Nephron progenitor cell (in vitro differentiated cells): ENCODE measurements at regions not wholly inside any gene's neighbourhood (a gene's known extent, or its start where the extent isn't known, plus 50 kb on each side); places are given as distances from the start of the nearest gene placed in this dataset.
"Not testable (repeated sequence)": the region's sequence is repeated elsewhere in the genome, so short reads cannot be mapped to it uniquely, and the experiment has no call there.

Experiments used
- DNase-seq: peaks from one replicate; pipeline ENCODE4 v3.0.0; 2021
- H3K27ac Mint-ChIP-seq: 2 replicates; pipeline ENCODE4 v1.8.0; 2021; ENCODE audit warnings: mild to moderate bottlenecking, moderate library complexity, mixed read lengths
- H3K27me3 Mint-ChIP-seq: 2 replicates; pipeline ENCODE4 v1.8.0; 2021; ENCODE audit warnings: mild to moderate bottlenecking, low read depth, mixed read lengths; ENCODE audit not compliant: poor library complexity
- H3K36me3 Mint-ChIP-seq: 2 replicates; pipeline ENCODE4 v1.8.0; 2021; ENCODE audit warnings: low read depth, mixed read lengths
- H3K4me1 Mint-ChIP-seq: 2 replicates; pipeline ENCODE4 v1.8.0; 2021; ENCODE audit warnings: mixed read lengths
- H3K4me3 Mint-ChIP-seq: 2 replicates; pipeline ENCODE4 v1.8.0; 2021; ENCODE audit warnings: mild to moderate bottlenecking, moderate library complexity, mixed read lengths
- H3K9me3 Mint-ChIP-seq: 2 replicates; pipeline ENCODE4 v1.8.0; 2021; ENCODE audit warnings: mild to moderate bottlenecking, moderate library complexity, mixed read lengths
- TF ChIP-seq, protein P1 (sequence below): fragments of 200-600 bp; sonication (generic); IDR thresholded peaks from 2 replicates; pipeline ENCODE4 v1.5.0; 2021; ENCODE audit warnings: antibody characterized with exemption

DNA sequence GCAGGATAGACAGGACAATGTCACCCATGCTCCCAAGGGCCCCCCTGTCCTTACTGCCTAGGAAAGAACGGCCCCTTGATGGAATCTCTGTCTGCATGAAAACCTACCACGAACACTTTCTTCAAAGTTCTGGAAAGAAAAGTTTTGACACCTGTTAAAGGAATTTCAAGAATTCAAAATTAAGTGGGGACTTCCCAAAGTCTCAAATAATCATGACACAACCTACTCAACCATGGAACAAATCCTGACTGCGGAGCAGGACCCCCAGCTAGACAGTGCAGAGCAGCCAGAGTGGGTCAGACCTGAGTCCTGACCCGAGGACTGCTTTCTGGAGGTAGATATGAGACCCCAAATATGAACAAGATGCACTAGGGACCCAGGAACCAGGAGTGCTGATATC is 245.3 kb upstream of the NSMCE3 start:
- Mint-ChIP-seq H3K36me3 (no peaks in the 10 kb centered on the region), H3K9me3 (peaks cover 30% of the 10 kb centered on the region), H3K4me1 (no peaks in the 10 kb centered on the region), H3K27me3 (no peaks in the 10 kb centered on the region), H3K4me3 (no peak overlapping the region), H3K27ac (no peak overlapping the region)
- TF ChIP-seq, protein P1, sequence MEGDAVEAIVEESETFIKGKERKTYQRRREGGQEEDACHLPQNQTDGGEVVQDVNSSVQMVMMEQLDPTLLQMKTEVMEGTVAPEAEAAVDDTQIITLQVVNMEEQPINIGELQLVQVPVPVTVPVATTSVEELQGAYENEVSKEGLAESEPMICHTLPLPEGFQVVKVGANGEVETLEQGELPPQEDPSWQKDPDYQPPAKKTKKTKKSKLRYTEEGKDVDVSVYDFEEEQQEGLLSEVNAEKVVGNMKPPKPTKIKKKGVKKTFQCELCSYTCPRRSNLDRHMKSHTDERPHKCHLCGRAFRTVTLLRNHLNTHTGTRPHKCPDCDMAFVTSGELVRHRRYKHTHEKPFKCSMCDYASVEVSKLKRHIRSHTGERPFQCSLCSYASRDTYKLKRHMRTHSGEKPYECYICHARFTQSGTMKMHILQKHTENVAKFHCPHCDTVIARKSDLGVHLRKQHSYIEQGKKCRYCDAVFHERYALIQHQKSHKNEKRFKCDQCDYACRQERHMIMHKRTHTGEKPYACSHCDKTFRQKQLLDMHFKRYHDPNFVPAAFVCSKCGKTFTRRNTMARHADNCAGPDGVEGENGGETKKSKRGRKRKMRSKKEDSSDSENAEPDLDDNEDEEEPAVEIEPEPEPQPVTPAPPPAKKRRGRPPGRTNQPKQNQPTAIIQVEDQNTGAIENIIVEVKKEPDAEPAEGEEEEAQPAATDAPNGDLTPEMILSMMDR, result no peak
- no peak for DNase-seq

GRCh38 chr15:29511663-29512062 is 242.0 kb upstream of the NSMCE3 start:
- Mint-ChIP-seq H3K27ac (no peak overlapping the region), H3K36me3 (no peaks in the 10 kb centered on the region), H3K4me3 (no peak overlapping the region), H3K27me3 (no peaks in the 10 kb centered on the region), H3K4me1 (no peaks in the 10 kb centered on the region), H3K9me3 (peaks cover 42% of the 10 kb centered on the region)
- no peak for DNase-seq
- TF ChIP-seq, protein P1, result no peak

DNA sequence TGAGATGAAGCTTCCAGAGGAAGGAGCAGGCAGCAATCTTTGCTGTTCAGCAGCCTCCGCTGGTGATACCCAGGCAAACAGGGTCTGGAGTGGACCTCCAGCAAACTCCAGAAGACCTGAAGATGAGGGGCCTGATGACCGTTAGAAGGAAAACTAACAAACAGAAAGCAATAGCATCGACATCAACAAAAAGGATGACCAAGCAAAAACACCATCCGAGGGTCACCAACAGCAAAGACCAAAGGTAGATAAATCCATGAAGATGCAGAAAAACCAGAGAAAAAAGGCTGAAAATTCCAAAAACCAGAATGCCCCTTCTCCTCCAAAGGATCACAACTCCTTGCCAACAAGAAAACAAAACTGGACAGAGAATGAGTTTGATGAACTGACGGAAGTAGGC is 235.9 kb upstream of the NSMCE3 start:
- H3K9me3 Mint-ChIP-seq, result peaks cover 56% of the 10 kb centered on the region
- not testable (repeated sequence) for DNase-seq, H3K36me3 Mint-ChIP-seq

DNA sequence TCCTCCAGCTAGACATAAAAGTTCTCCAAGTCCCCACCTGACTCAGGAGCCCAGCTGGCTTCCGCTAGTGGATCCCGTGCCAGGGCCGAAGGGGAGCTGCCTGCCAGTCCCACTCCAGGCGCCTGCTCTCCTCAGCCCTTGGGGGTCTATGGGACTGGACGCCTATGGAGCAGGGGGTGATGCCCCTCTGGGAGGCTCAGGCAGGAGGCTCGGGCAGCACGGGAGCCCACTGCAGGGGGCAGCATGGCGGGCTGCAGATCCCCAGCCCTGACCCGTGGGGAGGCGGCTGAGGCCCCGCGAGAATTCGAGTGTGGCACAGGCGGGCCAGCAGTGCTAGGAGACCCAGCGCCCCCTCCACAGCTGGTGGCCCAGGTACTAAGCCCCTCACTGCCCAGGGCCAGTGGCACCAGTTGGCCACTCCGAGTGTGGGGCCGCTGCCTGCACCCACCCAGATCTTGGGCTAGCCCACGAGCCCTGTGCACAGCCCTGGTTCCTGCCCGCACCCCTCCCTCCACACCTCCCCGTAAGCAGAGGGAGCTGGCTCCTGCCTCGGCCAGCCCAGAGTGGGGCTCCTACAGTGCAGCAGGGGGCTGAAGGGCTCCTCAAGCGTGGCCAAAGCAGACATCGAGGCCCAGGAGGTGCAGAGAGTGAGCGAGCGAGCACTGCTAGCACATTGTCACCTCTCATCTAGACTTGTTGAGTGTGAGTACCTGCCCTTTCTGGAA is 221.3 kb upstream of the NSMCE3 start:
- Mint-ChIP-seq H3K9me3 (peaks cover 32% of the 10 kb centered on the region), H3K27me3 (peaks cover 4% of the 10 kb centered on the region), H3K4me1 (peaks cover 5% of the 10 kb centered on the region), H3K27ac (no peak overlapping the region), H3K4me3 (no peak overlapping the region), H3K36me3 (no peaks in the 10 kb centered on the region)
- TF ChIP-seq, protein P1, result no peak
- no peak for DNase-seq

More for the DNA sequence above, 235.9 kb upstream of the NSMCE3 start:
- H3K27ac Mint-ChIP-seq, H3K4me3 Mint-ChIP-seq, H3K27me3 Mint-ChIP-seq, H3K4me1 Mint-ChIP-seq: not testable (repeated sequence)

DNA sequence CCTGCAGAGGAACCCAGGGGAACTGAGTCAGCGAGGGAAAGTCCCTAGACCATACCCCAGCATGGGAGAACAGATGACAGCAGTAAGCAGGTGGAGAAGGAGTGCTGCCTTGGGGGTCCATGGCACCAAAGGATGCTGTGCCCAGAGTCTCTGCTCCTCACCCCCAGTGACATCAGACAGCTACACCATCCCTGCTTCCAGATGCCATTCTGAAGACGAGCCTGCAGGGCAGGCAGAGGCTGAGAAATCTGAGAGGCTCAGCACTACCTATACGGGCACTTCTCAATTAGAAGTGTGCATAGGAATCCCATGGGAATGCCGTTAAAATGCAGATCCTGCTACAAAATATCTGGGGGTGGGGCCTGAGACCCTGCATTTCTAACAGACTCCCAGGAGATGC is 211.3 kb upstream of the NSMCE3 start:
- TF ChIP-seq, protein P1, result no peak
- H3K27me3 Mint-ChIP-seq, result no peaks in the 10 kb centered on the region
- H3K4me3 Mint-ChIP-seq, result no peak overlapping the region
- H3K9me3 Mint-ChIP-seq, result peaks cover 5% of the 10 kb centered on the region
- no peak overlapping the region for H3K27ac Mint-ChIP-seq
- no peak for DNase-seq
- H3K36me3 Mint-ChIP-seq, result no peaks in the 10 kb centered on the region
- H3K4me1 Mint-ChIP-seq, result peaks cover 15% of the 10 kb centered on the region

DNA sequence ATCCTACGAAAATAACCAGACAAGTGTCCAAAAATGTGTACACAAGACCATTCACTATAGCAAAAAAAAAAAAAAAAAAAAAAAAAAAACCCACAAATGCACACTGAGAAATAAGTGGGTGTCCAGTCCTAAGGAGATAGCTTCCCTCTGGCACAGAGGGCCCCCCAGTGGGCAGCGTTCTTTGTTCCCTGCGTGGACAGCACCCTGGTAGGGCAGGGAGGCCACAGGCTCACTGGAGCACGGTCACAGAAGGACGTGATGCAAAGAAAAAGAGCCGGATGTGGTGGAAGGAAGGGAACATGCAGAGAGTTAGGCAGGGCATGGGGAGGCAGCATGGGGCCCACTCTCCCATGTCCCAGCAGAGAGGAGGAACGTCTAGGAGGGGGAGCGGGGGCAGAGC is 210.7 kb upstream of the NSMCE3 start:
- H3K27ac Mint-ChIP-seq, result no peak overlapping the region

More for the DNA sequence above, 210.7 kb upstream of the NSMCE3 start:
- Mint-ChIP-seq H3K4me1 (peaks cover 15% of the 10 kb centered on the region), H3K27me3 (no peaks in the 10 kb centered on the region), H3K36me3 (no peaks in the 10 kb centered on the region), H3K4me3 (no peak overlapping the region), H3K9me3 (peaks cover 5% of the 10 kb centered on the region)
- no peak for DNase-seq
- TF ChIP-seq, protein P1, result no peak
